NCI-H2227 (cell line): ENCODE measurements at regions not wholly inside any gene's neighbourhood (a gene's known extent, or its start where the extent isn't known, plus 50 kb on each side); places are given as distances from the start of the nearest gene placed in this dataset.

Experiments
- DNase-seq: peaks from one replicate; lab custom pipeline; 2025; ENCODE audit not compliant: unreplicated experiment; lab: John Stamatoyannopoulos, UW

GRCh38 chr1:87220993-87221392, 107.7 kb upstream of the LMO4 start:
- no peak for DNase-seq

DNA sequence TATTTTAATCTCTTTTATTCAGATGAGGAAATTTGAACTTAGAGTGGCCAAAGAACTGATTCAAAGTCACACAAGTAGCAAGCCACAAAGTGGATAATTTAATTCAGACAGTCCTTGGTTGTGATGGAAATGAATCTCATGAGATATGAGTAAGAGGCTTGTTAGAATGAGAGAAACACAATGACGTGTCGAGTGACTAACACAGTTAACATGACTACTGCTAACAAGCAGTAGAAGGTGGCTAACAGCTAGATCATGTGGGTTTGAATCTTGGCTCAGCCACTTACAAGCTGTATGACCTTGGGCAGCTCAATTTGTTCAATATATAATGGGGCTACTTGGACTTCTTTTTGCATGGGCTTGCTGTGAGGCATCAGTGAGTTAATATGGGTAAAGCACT, 104.5 kb upstream of the LMO4 start:
- no peak for DNase-seq

- no peak for DNase-seq
Observed at GRCh38 chr1:87225171-87225570, 103.5 kb upstream of the LMO4 start.

DNA sequence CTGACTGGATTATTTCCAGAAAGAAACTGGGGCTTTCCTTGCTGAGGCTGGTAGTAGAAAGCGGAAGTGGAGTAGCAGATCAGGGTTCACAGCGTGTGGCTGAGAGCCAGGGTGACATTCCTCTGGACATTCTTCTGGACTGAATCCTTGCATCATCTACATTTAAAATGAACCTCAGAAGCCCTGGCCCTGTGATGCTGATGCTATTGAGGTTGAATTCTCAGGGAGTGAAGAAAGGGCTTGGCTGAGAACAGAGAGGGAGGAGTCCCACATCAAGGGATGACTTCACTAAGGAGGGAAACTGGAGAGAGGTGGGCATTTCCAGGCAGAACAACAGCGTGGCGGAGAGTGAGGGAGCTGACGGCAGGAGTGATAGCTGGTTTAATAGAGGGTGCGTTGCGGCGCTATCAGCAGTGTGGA, 102.3 kb upstream of the LMO4 start:
- DNase-seq, result peak; percentile 14

GRCh38 chr1:87227651-87228050, 101.0 kb upstream of the LMO4 start:
- DNase-seq, result no peak

DNA sequence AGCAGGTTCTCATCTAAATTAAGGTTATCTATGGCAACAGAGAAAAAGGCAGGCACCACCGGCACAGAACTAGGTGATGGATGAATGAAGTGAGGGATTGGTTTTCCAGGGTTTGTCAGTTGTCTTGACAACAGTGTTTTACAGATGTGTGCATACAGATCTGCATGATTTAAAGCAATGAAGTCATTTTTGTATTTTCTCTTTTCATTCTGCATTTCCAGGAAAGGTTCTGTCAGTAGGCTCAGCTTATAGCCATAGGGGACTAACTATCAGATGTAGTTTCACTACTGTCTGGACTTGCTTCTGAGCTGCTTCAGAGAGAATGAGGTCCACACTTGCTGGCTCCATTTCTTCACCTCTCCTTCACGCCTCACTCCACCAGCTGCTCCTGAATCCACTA, 98.2 kb upstream of the LMO4 start:
- no peak for DNase-seq

DNA sequence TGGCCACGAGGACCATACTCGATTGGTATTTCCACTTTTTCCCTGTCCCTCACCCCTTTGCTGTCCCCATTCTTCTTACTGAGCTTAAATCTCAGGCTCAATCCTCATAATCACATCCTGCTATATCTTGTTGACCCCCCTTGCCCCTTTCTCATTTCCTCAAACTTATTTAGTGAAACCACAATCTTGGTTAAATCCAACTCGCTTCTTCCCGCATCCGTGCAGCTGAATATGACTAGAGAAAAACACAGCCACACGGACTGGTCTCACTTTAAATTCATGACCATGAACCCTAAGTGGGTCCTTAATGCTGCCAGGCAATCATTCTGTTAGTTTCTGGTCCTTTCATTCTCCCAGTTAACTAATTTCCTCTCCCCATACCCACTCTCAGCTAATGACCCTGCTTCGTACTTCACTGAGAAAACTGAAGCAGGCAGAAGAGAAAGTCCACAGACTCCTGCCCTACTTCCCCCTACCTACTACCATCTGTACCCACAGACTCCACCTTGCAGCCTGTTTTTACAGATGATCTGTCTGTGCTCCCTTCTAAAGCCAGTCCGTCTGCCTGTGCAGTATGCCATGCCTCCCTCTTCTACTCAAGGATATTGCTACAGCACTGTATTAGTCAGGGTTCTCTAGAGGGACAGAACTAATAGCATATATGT, 96.8 kb upstream of the LMO4 start:
- DNase-seq, result no peak

- DNase-seq, result no peak
Observed at GRCh38 chr1:87236585-87236984, 92.1 kb upstream of the LMO4 start.

DNA sequence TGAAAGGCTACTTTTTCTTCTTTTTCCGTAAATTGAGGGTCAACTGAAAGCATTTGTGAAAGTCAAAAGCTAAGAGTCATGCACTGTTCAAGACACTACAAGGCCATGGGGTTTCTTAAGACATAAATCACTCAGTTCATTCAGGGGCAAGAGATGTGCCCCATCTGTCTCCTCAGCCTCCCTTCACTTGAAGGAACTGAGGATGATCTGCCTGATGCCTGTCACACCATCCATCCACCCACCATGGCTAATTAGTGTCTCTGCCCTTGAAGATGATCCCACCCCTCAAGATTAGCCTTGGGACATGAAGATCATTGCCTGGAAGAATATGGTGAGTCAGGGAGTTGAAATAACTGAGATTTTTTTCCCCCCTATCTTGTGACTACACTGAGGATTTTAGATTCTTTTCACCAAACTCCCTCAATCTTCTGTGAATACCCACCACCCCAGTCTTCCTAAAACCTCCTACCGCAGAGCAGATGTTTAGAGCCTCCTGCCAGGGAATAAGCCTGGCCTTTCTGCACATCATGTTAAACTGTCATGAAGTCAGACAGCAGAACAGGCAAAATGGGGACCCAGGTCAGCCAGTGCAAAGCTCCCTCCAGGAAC, 88.6 kb upstream of the LMO4 start:
- no peak for DNase-seq

DNA sequence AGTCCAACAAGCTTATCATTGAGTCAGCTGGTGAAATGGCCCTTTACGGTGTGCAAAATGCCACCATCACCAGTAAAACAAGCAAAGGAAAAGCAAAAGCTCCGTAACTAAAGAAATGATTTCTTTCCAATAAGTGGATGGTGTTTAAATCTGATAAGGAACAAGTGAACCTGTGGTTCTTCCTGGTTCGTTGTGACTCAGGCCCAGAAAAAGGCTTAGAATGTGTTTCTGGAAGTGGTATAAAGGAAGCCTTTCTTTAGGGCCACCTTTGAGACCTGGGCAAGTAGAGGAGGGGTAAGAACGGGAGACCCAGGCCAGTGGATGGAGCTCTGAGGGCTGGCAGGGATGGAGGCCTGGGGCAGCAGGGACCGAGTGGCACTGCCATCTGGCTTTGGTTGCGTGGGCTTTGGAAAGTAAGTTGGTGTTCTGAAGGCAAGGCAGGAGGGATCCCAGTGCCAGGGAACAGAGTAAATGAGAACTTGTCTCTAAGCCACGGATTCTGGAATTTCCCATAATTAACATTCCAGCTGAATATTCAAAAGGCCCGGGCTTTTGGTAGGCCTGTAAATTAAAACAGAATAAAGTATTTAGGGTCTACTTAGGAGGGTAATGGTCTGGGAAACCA, 87.9 kb upstream of the LMO4 start:
- no peak for DNase-seq

GRCh38 chr1:87242445-87243185, 86.1 kb upstream of the LMO4 start:
- no peak for DNase-seq

DNA sequence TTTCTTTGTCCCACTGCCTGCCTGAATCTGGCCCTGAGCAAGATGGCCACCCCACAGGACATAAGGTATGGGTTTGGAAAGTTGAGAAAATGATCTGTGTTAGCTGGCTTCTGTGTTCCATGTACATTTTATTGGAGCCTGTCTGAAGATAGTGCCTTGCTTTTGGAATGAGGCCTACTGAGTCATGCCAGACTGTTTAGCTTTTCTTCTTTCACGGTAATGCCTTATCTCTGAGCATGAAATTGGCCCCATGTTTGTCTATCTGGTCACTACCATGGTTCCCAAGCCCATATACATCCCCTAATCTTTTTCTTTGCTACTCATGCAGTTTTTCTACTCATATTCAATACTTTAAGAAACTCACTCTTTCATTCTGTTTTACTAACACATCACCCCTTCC, 85.1 kb upstream of the LMO4 start:
- DNase-seq, result no peak

DNA sequence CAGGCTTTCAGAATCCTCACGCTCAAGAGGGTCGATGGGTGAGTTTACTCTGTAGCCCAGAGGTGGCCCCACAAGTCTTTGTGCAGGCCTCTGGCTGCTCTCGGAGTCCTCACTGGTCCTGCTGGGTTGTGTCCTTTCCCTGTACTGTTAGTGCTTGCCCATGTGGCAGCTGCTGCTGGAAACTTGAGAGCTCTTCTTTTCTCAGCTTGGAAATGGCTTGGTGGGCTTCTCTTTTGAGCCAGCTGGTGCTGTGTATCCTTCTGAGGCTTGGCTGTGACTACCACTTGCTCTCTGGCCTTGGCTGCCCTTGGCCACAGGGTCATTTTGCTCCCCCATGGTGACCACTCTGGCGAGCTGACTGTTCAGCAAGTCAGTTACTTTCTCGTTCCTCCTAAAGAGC, 82.2 kb upstream of the LMO4 start:
- no peak for DNase-seq

DNA sequence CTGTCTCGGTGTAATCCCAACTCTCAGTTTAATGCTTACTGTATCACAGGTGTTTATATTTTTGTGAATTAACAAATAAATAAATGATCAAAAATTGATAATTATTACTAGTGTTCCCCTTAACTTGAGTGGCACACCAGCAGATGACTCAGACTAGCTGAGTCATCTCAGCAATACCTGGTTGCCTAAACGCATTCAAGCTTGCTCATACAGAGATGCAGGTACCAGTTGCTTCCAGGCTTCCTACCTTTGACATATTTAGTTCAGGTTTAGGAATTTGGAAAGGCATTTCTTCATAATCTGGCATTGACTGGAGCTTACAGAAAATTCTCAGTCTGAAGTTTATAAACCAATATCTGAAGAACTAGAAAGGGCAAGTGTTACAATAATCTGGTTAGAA, 78.9 kb upstream of the LMO4 start:
- no peak for DNase-seq

GRCh38 chr1:87250336-87250735, 78.3 kb upstream of the LMO4 start:
- DNase-seq, result no peak

- DNase-seq, result no peak
Observed at GRCh38 chr1:87252406-87252805, 76.3 kb upstream of the LMO4 start.

DNA sequence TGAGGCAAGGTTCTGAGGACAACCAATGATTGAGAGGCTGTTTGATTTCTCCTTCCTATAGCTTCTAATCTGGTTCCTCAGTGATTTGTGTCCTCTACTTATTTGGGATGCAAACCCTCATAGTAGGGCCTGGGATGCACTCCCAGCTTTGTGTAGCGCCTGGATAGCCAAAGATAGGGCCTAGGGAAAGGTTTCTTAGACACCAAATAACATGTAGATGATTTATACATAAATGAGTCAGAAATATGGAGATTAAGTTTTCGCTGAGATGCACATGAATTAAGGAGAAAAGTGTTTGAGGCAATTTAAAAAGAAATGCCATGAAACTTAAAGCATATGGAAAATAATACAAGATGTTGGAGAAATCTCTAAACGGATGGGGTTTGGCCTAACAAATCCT, 66.0 kb upstream of the LMO4 start:
- DNase-seq, result no peak

GRCh38 chr1:87263281-87263680, 65.4 kb upstream of the LMO4 start:
- DNase-seq, result no peak

DNA sequence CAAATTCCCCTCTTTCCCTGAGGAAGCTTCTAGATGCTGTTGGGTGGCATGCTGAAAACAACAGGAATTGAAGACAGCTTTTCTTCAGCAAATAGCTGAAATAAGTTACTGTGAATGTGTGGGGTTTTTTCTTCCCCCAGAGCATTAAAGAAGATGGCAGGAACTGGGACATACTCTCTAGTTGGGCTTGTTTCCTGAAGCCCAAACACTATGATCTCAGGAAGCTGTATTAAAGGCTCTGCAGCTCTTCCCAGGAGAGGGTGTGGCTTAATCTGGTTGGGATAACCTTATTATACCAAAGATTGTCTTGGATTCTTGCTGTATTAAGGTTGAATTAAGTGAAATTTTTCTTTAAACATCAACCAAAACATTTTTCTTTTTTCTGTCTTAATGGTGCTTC, 64.9 kb upstream of the LMO4 start:
- DNase-seq, result no peak

- DNase-seq, result no peak
Observed at GRCh38 chr1:87264976-87265375, 63.7 kb upstream of the LMO4 start.

GRCh38 chr1:87265786-87266185, 62.9 kb upstream of the LMO4 start:
- no peak for DNase-seq

DNA sequence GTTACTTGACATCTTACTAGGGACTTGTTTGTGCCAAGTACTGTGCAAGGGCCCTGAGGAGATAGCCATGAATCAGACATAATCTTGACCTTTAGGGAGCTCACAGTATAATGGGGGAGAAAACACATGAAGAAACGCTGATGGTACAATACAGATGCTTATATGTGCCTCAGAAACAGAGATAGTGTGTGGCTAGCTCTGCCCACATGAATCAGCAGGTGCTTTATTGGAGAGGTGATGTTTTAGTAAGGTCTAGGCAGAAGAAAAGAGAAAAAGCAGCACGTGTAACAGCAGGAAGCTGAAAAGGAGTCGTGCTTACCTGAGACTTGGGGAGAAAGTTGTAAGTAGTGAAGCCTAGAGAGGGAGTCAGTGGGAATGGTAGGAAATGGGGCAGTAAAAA, 60.6 kb upstream of the LMO4 start:
- DNase-seq, result no peak
